ENCODE measurements at regions not wholly inside any gene's neighbourhood (a gene's known extent, or its start where the extent isn't known, plus 50 kb on each side); places are given as distances from the start of the nearest gene placed in this dataset.

- H3K79me2 ChIP-seq: no peaks in the 10 kb centered on the region
- no peak overlapping the region for H3K9ac ChIP-seq
- no peak overlapping the region for H3K4me3 ChIP-seq (ENCODE audit: low read depth, low read length)
- no peaks in the 10 kb centered on the region for H3K27me3 ChIP-seq (ENCODE audit: control insufficient read depth, insufficient read depth, low read length)
- no peak for TF ChIP-seq CTCF (IDR thresholded peaks at IDR 0.05)
- H2AFZ ChIP-seq: no peak overlapping the region
- no peaks in the 10 kb centered on the region for H3K4me1 ChIP-seq
- H3K4me2 ChIP-seq (ENCODE audit: low read length): no peak overlapping the region
- H3K27ac ChIP-seq: no peak overlapping the region
- no peaks in the 10 kb centered on the region for H3K9me3 ChIP-seq (ENCODE audit: control insufficient read depth, low read length)
- H3K36me3 ChIP-seq (ENCODE audit: control insufficient read depth, insufficient read depth, low read length): no peaks in the 10 kb centered on the region
These were observed 477.7 kb upstream of the ZNF385D start for GRCh38 chr3:22228705-22229104.

GRCh38 chr3:22231061-22231460, 480.1 kb upstream of the ZNF385D start:
- Histone ChIP-seq H3K79me2 (no peaks in the 10 kb centered on the region), H3K4me3 (ENCODE audit: low read depth, low read length) (no peak overlapping the region), H3K4me2 (ENCODE audit: low read length) (no peak overlapping the region), H3K27ac (no peak overlapping the region), H3K27me3 (ENCODE audit: control insufficient read depth, insufficient read depth, low read length) (no peaks in the 10 kb centered on the region), H3K9ac (no peak overlapping the region), H3K36me3 (ENCODE audit: control insufficient read depth, insufficient read depth, low read length) (no peaks in the 10 kb centered on the region), H2AFZ (no peak overlapping the region), H3K4me1 (no peaks in the 10 kb centered on the region), H3K9me3 (ENCODE audit: control insufficient read depth, low read length) (no peaks in the 10 kb centered on the region)
- no peak for TF ChIP-seq CTCF (IDR thresholded peaks at IDR 0.05)

GRCh38 chr3:22236490-22237270, 485.7 kb upstream of the ZNF385D start:
- no peaks in the 10 kb centered on the region for H3K36me3 ChIP-seq (ENCODE audit: control insufficient read depth, insufficient read depth, low read length)
- no peaks in the 10 kb centered on the region for H3K79me2 ChIP-seq
- H3K9me3 ChIP-seq (ENCODE audit: control insufficient read depth, low read length): no peaks in the 10 kb centered on the region
- H3K4me1 ChIP-seq: no peaks in the 10 kb centered on the region
- H2AFZ ChIP-seq: no peak overlapping the region
- H3K4me3 ChIP-seq (ENCODE audit: low read depth, low read length): no peak overlapping the region
- no peak overlapping the region for H3K4me2 ChIP-seq (ENCODE audit: low read length)
- H3K27ac ChIP-seq: no peak overlapping the region
- H3K27me3 ChIP-seq (ENCODE audit: control insufficient read depth, insufficient read depth, low read length): no peaks in the 10 kb centered on the region
- H3K9ac ChIP-seq: no peak overlapping the region
- TF ChIP-seq CTCF (IDR thresholded peaks at IDR 0.05): no peak

- H3K9me3 ChIP-seq (ENCODE audit: control insufficient read depth, low read length): no peaks in the 10 kb centered on the region
- no peak overlapping the region for H3K4me2 ChIP-seq (ENCODE audit: low read length)
- H3K9ac ChIP-seq: no peak overlapping the region
- no peaks in the 10 kb centered on the region for H3K27me3 ChIP-seq (ENCODE audit: control insufficient read depth, insufficient read depth, low read length)
- TF ChIP-seq CTCF (IDR thresholded peaks at IDR 0.05): no peak
- H3K4me3 ChIP-seq (ENCODE audit: low read depth, low read length): no peak overlapping the region
- no peak overlapping the region for H3K27ac ChIP-seq
- no peaks in the 10 kb centered on the region for H3K4me1 ChIP-seq
- H2AFZ ChIP-seq: no peak overlapping the region
- H3K36me3 ChIP-seq (ENCODE audit: control insufficient read depth, insufficient read depth, low read length): no peaks in the 10 kb centered on the region
- no peaks in the 10 kb centered on the region for H3K79me2 ChIP-seq
These were observed 488.0 kb upstream of the ZNF385D start for GRCh38 chr3:22239011-22239410.

GRCh38 chr3:22241110-22241509, 490.1 kb upstream of the ZNF385D start:
- Histone ChIP-seq H3K4me3 (ENCODE audit: low read depth, low read length) (no peak overlapping the region), H3K27ac (no peak overlapping the region), H3K9ac (no peak overlapping the region), H3K4me2 (ENCODE audit: low read length) (no peak overlapping the region), H2AFZ (no peak overlapping the region), H3K9me3 (ENCODE audit: control insufficient read depth, low read length) (no peaks in the 10 kb centered on the region), H3K27me3 (ENCODE audit: control insufficient read depth, insufficient read depth, low read length) (no peaks in the 10 kb centered on the region), H3K79me2 (no peaks in the 10 kb centered on the region), H3K36me3 (ENCODE audit: control insufficient read depth, insufficient read depth, low read length) (no peaks in the 10 kb centered on the region), H3K4me1 (no peaks in the 10 kb centered on the region)
- TF ChIP-seq CTCF (IDR thresholded peaks at IDR 0.05): no peak

Measured in parathyroid adenoma (tissue), 2 donors.